Brain microvascular endothelial cell (primary cell): ENCODE measurements at regions not wholly inside any gene's neighbourhood (a gene's known extent, or its start where the extent isn't known, plus 50 kb on each side); places are given as distances from the start of the nearest gene placed in this dataset.

Source experiments
- DNase-seq: peaks from one replicate; pipeline ENCODE4 v3.0.0-alpha.2; 2020
- H3K27ac ChIP-seq: fragments of 250-450 bp; sonication (Bioruptor Pico); 2 replicates; pipeline ENCODE4 v1.5.1; 2020; ENCODE audit warnings: mild to moderate bottlenecking, moderate library complexity
- H3K27me3 ChIP-seq: fragments of 250-450 bp; sonication (Bioruptor Pico); replicated peaks from 2 replicates; pipeline ENCODE4 v1.5.1; 2020; ENCODE audit warnings: mild to moderate bottlenecking
- H3K36me3 ChIP-seq: fragments of 250-450 bp; sonication (Bioruptor Pico); replicated peaks from 2 replicates; pipeline ENCODE4 v1.5.1; 2020; ENCODE audit warnings: mild to moderate bottlenecking
- H3K4me3 ChIP-seq: 2 replicates; pipeline ENCODE4 v1.5.1; 2011; ENCODE audit warnings: low read depth, mild to moderate bottlenecking, control low read depth, low read length, moderate library complexity
- CTCF ChIP-seq: IDR thresholded peaks from 2 replicates; pipeline ENCODE4 v1.5.1; 2011; ENCODE audit warnings: low read depth, mild to moderate bottlenecking, moderate library complexity, low read length, control low read depth, inconsistent platforms; ENCODE audit errors: missing control alignments
- in situ Hi-C: cut with HindIII; loops from 2 replicates; pipeline ENCODE4 v1.10.0; 2017; ENCODE audit warnings: low sequenced_read_pairs, low pct_ligation_motif_present

DNA sequence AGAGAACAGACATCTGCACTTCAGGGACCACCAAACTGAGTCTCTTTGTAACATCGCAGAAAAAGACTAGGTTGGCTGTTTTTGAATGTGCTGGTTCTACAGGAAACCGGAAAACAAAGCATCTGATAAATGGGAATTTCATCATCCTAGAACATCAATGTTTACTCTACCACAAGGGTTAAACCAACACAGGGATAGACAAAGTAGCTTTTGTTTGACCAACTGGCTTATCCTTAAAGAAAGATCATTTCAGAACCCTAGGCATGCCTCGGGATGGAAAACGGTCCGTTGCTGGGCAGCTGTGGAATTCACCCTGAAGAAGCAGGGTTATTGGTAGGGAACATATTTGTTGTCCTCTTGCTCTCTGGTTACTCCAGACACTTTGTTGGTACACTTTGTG, 2355.5 kb upstream of the AGA start:
- TF ChIP-seq CTCF, result no peak
- DNase-seq, result no peak
- in situ Hi-C loops, result no loop called here
- Histone ChIP-seq H3K36me3 (no peaks in the 10 kb centered on the region), H3K27ac (no peak overlapping the region), H3K4me3 (no peak overlapping the region), H3K27me3 (no peaks in the 10 kb centered on the region)

DNA sequence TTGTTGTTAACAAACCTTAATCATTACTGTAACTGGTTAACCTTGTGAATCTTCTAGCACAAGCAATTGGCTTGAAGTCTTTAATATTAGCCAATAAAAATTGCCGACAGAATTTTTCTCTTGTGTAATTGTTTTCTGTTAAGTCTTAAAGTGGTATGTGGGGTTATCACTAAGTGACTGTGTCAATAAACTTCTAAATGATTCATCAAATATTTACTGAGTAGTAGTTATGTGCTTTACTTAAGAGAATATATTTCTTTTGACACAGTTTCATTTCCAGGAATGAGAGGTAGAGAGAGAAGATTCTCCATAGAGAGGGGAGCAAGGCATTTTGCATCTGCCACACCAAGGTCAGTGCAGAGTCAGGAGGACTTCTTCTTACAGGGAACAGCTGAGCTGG, 2361.6 kb upstream of the AGA start:
- TF ChIP-seq CTCF, result no peak
- in situ Hi-C loops, result no loop called here
- Histone ChIP-seq H3K36me3 (no peaks in the 10 kb centered on the region), H3K4me3 (no peak overlapping the region), H3K27me3 (no peaks in the 10 kb centered on the region), H3K27ac (no peak overlapping the region)
- DNase-seq, result no peak

GRCh38 chr4:179804440-179804839, 2362.2 kb upstream of the AGA start:
- no peak for TF ChIP-seq CTCF
- H3K36me3 ChIP-seq, result no peaks in the 10 kb centered on the region
- DNase-seq, result no peak
- no peak overlapping the region for H3K27ac ChIP-seq
- in situ Hi-C loops, result no loop called here
- no peaks in the 10 kb centered on the region for H3K27me3 ChIP-seq
- H3K4me3 ChIP-seq, result no peak overlapping the region

GRCh38 chr4:179817317-179817716, 2375.1 kb upstream of the AGA start:
- no peaks in the 10 kb centered on the region for H3K27me3 ChIP-seq
- DNase-seq, result no peak
- no peaks in the 10 kb centered on the region for H3K36me3 ChIP-seq
- no peak overlapping the region for H3K27ac ChIP-seq
- no peak overlapping the region for H3K4me3 ChIP-seq
- no peak for TF ChIP-seq CTCF
- in situ Hi-C loops, result no loop called here

- no peak overlapping the region for H3K4me3 ChIP-seq
- no peak for DNase-seq
- no peaks in the 10 kb centered on the region for H3K27me3 ChIP-seq
- no peak for TF ChIP-seq CTCF
- in situ Hi-C loops, result no loop called here
- H3K36me3 ChIP-seq, result no peaks in the 10 kb centered on the region
- H3K27ac ChIP-seq, result no peak overlapping the region
These were observed 2381.1 kb upstream of the AGA start for GRCh38 chr4:179823342-179823741.

DNA sequence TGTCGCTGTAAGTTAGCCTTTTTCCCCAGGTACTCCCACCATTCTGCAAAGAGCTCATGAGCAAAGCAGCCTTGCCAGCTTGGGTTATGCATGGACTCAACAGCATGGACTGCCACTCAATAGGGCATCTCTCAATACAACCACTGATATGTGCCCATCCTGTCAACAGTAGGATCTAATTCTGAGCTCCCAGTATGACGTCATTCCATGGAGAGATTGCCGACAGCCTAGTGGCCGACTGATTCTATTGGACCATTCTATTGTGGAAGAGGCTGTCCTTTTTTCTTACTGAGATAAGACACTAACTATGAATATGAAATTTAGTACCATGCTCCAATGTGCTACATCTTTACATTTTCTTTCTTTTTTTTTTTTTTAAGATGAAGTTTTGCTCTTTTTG, 2389.0 kb upstream of the AGA start:
- in situ Hi-C loops, result no loop called here
- Histone ChIP-seq H3K4me3 (no peak overlapping the region), H3K36me3 (no peaks in the 10 kb centered on the region), H3K27me3 (no peaks in the 10 kb centered on the region), H3K27ac (no peak overlapping the region)
- DNase-seq, result no peak
- no peak for TF ChIP-seq CTCF
